ENCODE measurements at regions not wholly inside any gene's neighbourhood (a gene's known extent, or its start where the extent isn't known, plus 50 kb on each side); places are given as distances from the start of the nearest gene placed in this dataset.
"Not testable (repeated sequence)": the region's sequence is repeated elsewhere in the genome, so short reads cannot be mapped to it uniquely, and the experiment has no call there.

DNA sequence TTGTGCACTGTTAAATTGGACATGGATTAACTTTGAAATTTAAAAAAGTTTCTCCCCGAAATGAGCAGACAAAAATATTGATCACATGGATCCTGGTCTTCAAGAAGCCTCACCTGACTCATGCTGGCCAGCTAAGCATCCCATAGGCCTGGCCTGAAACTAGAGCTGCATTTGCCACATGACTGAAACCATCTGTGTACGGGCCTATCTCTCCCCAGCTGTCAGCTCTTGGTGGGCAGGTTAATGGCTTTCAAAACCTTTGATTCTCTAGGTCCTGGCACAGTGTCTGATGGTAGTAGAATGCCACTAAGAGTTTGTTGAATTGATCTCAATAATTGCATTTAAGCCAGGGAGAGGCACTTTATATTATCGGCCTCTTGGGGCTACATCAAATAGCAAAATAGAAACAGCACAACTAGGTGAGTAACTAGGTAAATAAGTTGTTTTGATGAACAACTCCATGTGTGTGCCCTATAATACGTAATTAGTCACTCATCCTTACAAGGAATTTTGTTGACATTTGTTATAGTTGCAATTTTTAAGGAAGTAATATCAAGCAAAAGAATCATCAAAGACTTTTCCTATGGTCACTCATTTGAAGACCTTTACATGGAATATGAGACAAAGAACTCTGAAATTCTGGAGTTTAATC, 251.1 kb downstream of the SP3 start:
- H3K4me1 ChIP-seq (ENCODE audit: control insufficient read depth, insufficient read depth, low read length) = no peaks in the 10 kb centered on the region
- H3K9me3 ChIP-seq (ENCODE audit: control insufficient read depth, insufficient read depth, low read length) = no peaks in the 10 kb centered on the region
- whole genome bisulfite sequencing (ENCODE audit: insufficient coverage) = 100% methylated on average over 1 of the region's 4 CpGs
- no peaks in the 10 kb centered on the region for H3K36me3 ChIP-seq (ENCODE audit: control insufficient read depth, insufficient read depth, low read length)
- no peaks in the 10 kb centered on the region for H3K27me3 ChIP-seq (ENCODE audit: control insufficient read depth, insufficient read depth, low read length)
- no peak overlapping the region for H3K4me3 ChIP-seq (ENCODE audit: low read depth, low read length)
- no peak overlapping the region for H3K27ac ChIP-seq (ENCODE audit: low read depth, low read length)
- DNase-seq (ENCODE audit: low read depth in 4 of 6, low spot score in 6 of 6) = no peak

DNA sequence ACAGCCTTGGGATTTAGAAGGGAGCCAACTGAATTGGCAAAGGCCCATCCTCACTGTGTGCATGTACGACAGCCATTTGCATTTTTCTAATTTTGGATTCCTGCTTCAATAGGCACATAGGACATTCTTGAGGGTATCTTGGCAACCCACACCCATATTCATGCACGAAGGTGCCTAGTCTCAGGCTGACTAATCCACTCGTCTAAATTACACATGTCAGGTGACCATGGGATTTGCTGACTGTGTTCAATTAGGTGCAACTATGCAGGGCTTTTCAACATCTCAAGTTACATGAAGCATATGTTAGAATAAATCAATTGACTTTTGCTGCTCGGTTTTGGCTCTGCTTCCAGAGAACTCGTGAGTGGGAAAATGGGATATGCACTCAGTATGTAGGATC, 249.7 kb downstream of the SP3 start:
- no peak overlapping the region for H3K4me3 ChIP-seq (ENCODE audit: low read depth, low read length)

DNA sequence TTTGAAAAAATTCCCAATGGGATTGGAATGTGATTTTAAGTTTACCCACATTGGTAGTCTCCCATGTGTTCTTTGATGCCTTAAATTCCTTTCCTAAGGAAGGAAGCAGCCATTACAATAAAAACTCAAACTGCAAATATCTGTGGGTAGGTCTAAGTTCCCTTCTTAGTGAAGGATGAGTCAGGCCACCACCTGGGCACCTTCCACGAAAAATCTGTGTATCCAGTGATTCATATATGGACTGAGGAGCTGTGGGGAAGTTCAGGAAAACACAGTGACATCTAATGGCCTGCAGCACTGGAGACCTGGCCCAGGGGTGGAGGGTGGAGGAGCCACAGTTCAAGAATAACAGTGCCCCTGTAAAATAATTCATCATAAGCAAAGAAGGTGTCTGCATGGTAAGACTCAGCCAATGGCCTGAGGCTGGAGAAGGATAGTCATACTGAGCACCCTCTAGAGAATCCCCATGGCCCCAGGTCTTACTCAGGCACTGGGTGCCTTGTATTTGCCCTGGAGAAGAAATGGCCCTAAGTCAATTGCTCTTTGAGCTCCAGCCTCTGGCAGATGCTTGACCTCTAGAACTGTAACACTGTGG, 248.6 kb downstream of the SP3 start:
- no peaks in the 10 kb centered on the region for H3K36me3 ChIP-seq (ENCODE audit: control insufficient read depth, insufficient read depth, low read length)

More for the DNA sequence above, 249.7 kb downstream of the SP3 start:
- Histone ChIP-seq H3K36me3 (ENCODE audit: control insufficient read depth, insufficient read depth, low read length) (no peaks in the 10 kb centered on the region), H3K27me3 (ENCODE audit: control insufficient read depth, insufficient read depth, low read length) (no peaks in the 10 kb centered on the region), H3K4me1 (ENCODE audit: control insufficient read depth, insufficient read depth, low read length) (no peaks in the 10 kb centered on the region), H3K9me3 (ENCODE audit: control insufficient read depth, insufficient read depth, low read length) (no peaks in the 10 kb centered on the region), H3K27ac (ENCODE audit: low read depth, low read length) (no peak overlapping the region)
- 28% methylated on average over 3 of the region's 5 CpGs for WGBS (ENCODE audit: insufficient coverage)
- DNase-seq (ENCODE audit: low read depth in 4 of 6, low spot score in 6 of 6) = peak in 2 of 6 donors; percentile 23 to 89

DNA sequence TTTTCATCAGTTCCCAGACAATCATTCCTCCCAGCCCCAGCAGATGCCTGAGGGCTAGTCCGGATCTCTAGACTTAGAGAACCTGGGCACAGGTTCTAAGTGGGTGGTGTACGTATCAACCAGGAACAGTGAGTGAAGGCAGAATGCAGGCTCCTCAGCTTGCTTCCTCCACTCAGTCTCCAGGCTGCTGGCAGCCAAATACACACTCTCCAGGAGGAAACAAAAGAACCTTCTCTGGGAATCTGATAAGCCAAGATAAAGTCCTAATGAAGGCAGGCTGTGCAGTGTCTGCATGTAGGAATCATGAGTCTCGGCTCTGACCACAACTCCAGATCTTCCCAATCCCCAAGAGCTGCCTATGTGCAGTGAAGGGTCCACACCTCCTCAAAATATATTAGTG, 245.7 kb downstream of the SP3 start:
- DNase-seq (ENCODE audit: low read depth in 4 of 6, low spot score in 6 of 6) = no peak
- Histone ChIP-seq H3K36me3 (ENCODE audit: control insufficient read depth, insufficient read depth, low read length) (no peaks in the 10 kb centered on the region), H3K9me3 (ENCODE audit: control insufficient read depth, insufficient read depth, low read length) (no peaks in the 10 kb centered on the region), H3K27me3 (ENCODE audit: control insufficient read depth, insufficient read depth, low read length) (no peaks in the 10 kb centered on the region), H3K4me3 (ENCODE audit: low read depth, low read length) (no peak overlapping the region), H3K27ac (ENCODE audit: low read depth, low read length) (no peak overlapping the region), H3K4me1 (ENCODE audit: control insufficient read depth, insufficient read depth, low read length) (no peaks in the 10 kb centered on the region)
- WGBS (ENCODE audit: insufficient coverage) = no CpG with 5 or more reads among the region's 3 CpGs

More for the DNA sequence above, 248.6 kb downstream of the SP3 start:
- no peaks in the 10 kb centered on the region for H3K9me3 ChIP-seq (ENCODE audit: control insufficient read depth, insufficient read depth, low read length)
- no peak overlapping the region for H3K27ac ChIP-seq (ENCODE audit: low read depth, low read length)
- no peak overlapping the region for H3K4me3 ChIP-seq (ENCODE audit: low read depth, low read length)
- DNase-seq (ENCODE audit: low read depth in 4 of 6, low spot score in 6 of 6) = no peak
- no peaks in the 10 kb centered on the region for H3K4me1 ChIP-seq (ENCODE audit: control insufficient read depth, insufficient read depth, low read length)
- no peaks in the 10 kb centered on the region for H3K27me3 ChIP-seq (ENCODE audit: control insufficient read depth, insufficient read depth, low read length)
- 100% methylated on average over 1 of the region's 1 CpG for WGBS (ENCODE audit: insufficient coverage)

DNA sequence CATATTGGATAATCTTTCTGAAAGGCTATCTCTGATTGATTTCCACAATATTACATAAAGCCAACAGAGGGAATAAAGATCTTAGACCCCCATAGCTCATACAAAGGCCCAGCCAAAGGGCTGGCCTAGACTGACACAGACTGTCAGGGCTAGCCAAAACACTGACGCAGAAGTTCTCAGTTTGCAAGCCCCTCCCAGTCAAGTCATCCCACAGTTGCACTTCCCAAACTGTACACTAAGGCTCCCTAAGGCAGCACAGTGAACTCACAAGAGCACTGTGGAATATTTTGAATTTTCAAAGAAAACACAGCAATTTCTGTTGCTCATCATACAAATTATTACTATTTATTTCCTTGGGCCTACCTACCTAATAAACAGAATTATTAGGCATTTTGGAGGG, 244.9 kb downstream of the SP3 start:
- Histone ChIP-seq H3K36me3 (ENCODE audit: control insufficient read depth, insufficient read depth, low read length) (no peaks in the 10 kb centered on the region), H3K9me3 (ENCODE audit: control insufficient read depth, insufficient read depth, low read length) (no peaks in the 10 kb centered on the region), H3K4me1 (ENCODE audit: control insufficient read depth, insufficient read depth, low read length) (no peaks in the 10 kb centered on the region), H3K4me3 (ENCODE audit: low read depth, low read length) (no peak overlapping the region), H3K27me3 (ENCODE audit: control insufficient read depth, insufficient read depth, low read length) (no peaks in the 10 kb centered on the region), H3K27ac (ENCODE audit: low read depth, low read length) (no peak overlapping the region)
- WGBS (ENCODE audit: insufficient coverage) = 67% methylated on average over 1 of the region's 1 CpG
- no peak for DNase-seq (ENCODE audit: low read depth in 4 of 6, low spot score in 6 of 6)

DNA sequence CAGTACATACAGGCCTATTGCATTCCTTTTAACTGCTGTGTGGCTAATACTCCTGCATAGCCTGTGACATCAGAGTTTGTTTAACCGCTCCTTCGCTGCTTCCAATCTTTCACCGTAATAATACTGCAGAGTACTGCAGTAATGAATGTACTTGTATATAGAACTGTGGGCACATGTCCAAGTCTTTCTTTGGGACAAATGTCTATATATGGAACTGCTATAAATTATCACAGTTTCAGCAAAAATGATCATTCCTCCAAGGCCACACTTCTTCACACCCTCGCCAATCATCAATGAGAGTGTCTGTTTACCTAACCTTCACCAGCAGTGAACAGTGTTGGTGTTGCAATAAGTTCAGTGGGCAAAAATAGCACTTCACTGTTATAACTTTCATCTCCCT, 230.4 kb downstream of the SP3 start:
- no peak for DNase-seq (ENCODE audit: low read depth in 4 of 6, low spot score in 6 of 6)
- no peak overlapping the region for H3K4me3 ChIP-seq (ENCODE audit: low read depth, low read length)
- H3K27ac ChIP-seq (ENCODE audit: low read depth, low read length) = no peak overlapping the region
- WGBS (ENCODE audit: insufficient coverage) = no CpG with 5 or more reads among the region's 4 CpGs
- no peaks in the 10 kb centered on the region for H3K36me3 ChIP-seq (ENCODE audit: control insufficient read depth, insufficient read depth, low read length)
- no peaks in the 10 kb centered on the region for H3K4me1 ChIP-seq (ENCODE audit: control insufficient read depth, insufficient read depth, low read length)
- H3K27me3 ChIP-seq (ENCODE audit: control insufficient read depth, insufficient read depth, low read length) = no peaks in the 10 kb centered on the region
- no peaks in the 10 kb centered on the region for H3K9me3 ChIP-seq (ENCODE audit: control insufficient read depth, insufficient read depth, low read length)

DNA sequence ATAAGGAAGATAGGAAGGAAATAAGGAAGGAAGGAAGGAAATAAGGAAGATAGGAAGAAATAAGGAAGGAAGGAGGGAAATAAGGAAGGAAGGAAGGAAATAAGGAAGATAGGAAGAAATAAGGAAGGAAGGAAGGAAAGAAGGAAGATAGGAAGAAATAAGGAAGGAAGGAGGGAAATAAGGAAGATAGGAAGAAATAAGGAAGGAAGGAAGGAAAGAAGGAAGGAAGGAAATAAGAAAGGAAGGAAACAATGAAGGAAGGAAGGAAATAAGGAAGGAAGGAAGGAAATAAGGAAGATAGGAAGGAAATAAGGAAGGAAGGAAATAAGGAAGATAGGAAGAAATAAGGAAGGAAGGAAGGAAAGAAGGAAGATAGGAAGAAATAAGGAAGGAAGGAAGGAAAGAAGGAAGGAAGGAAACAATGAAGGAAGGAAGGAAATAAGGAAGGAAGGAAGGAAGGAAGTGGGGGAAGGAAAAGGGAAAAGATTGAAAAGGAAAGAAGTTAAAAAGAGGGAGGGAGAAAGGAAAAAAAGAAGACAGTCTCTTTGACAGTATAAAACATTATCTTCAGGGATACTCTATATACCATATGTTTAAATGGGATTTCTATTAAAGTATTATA, 227.1 kb downstream of the SP3 start:
- not testable (repeated sequence) for DNase-seq (ENCODE audit: low read depth in 4 of 6, low spot score in 6 of 6); H3K27me3 ChIP-seq (ENCODE audit: control insufficient read depth, insufficient read depth, low read length); H3K27ac ChIP-seq (ENCODE audit: low read depth, low read length); H3K36me3 ChIP-seq (ENCODE audit: control insufficient read depth, insufficient read depth, low read length); H3K4me1 ChIP-seq (ENCODE audit: control insufficient read depth, insufficient read depth, low read length); H3K9me3 ChIP-seq (ENCODE audit: control insufficient read depth, insufficient read depth, low read length); H3K4me3 ChIP-seq (ENCODE audit: low read depth, low read length)

DNA sequence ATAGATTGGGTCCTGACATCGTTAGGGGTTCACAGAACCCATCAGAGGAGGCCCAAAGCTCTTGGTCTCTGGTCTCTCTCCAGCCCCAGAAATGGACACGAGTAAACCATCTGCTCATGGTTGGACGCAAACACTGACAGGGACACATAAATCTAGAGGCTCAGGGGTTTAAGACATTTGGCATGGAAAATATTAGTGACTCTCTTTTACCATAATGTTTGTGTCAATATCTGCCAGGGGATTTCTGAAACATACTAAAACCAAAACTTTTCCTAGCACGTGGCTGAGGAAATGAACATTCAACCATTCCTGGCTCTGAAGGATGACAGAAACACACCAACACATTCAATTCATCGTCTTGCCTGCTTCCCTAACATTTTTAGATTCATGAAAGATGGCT, 226.2 kb downstream of the SP3 start:
- Histone ChIP-seq H3K27me3 (ENCODE audit: control insufficient read depth, insufficient read depth, low read length) (no peaks in the 10 kb centered on the region), H3K4me1 (ENCODE audit: control insufficient read depth, insufficient read depth, low read length) (no peaks in the 10 kb centered on the region), H3K9me3 (ENCODE audit: control insufficient read depth, insufficient read depth, low read length) (no peaks in the 10 kb centered on the region), H3K4me3 (ENCODE audit: low read depth, low read length) (no peak overlapping the region), H3K27ac (ENCODE audit: low read depth, low read length) (no peak overlapping the region), H3K36me3 (ENCODE audit: control insufficient read depth, insufficient read depth, low read length) (no peaks in the 10 kb centered on the region)
- DNase-seq (ENCODE audit: low read depth in 4 of 6, low spot score in 6 of 6) = no peak
- WGBS (ENCODE audit: insufficient coverage) = 82% methylated on average over 3 of the region's 5 CpGs

DNA sequence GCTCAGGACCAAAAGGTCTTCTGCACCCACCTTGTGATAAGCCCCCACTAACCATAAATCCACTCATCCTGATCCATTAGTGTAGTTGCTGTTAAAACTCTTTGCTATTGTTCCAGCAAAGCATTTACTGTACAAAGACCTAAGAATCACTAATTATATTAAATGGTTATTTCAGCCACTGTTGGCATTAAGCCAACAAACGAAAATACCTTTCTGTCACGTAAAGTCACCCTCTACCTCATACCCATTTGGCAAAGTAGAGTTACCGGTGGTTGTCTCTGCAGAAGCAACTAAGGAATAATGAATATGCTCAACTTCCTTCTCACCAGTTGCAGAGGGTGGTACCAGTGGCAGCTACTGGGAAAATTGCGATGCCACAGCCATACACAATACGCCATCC, 224.5 kb downstream of the SP3 start:
- Histone ChIP-seq H3K4me1 (ENCODE audit: control insufficient read depth, insufficient read depth, low read length) (no peaks in the 10 kb centered on the region), H3K27me3 (ENCODE audit: control insufficient read depth, insufficient read depth, low read length) (no peaks in the 10 kb centered on the region), H3K27ac (ENCODE audit: low read depth, low read length) (no peak overlapping the region), H3K36me3 (ENCODE audit: control insufficient read depth, insufficient read depth, low read length) (no peaks in the 10 kb centered on the region), H3K9me3 (ENCODE audit: control insufficient read depth, insufficient read depth, low read length) (no peaks in the 10 kb centered on the region), H3K4me3 (ENCODE audit: low read depth, low read length) (no peak overlapping the region)
- no CpG with 5 or more reads among the region's 5 CpGs for WGBS (ENCODE audit: insufficient coverage)
- no peak for DNase-seq (ENCODE audit: low read depth in 4 of 6, low spot score in 6 of 6)

DNA sequence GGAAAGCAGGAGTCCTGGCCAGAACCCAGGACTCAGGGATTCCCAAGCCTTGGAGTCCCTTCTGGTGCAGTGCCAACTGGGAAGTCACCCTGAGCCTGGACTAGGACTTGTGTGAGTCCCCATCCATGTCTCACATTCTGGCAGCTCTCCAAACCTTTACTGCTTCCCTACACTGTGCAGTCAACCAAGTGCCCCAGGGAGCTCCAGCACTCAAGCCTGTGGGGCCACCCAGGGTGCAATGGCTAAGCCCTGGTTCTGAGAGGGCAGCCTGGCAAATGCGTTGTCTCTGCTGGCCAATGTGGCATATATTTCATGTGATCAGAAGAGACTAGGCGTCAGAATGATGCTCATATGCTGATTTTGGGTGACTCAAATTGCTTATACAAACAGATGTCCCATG, 223.4 kb downstream of the SP3 start:
- Histone ChIP-seq H3K36me3 (ENCODE audit: control insufficient read depth, insufficient read depth, low read length) (no peaks in the 10 kb centered on the region), H3K27ac (ENCODE audit: low read depth, low read length) (no peak overlapping the region), H3K4me3 (ENCODE audit: low read depth, low read length) (no peak overlapping the region), H3K9me3 (ENCODE audit: control insufficient read depth, insufficient read depth, low read length) (no peaks in the 10 kb centered on the region), H3K27me3 (ENCODE audit: control insufficient read depth, insufficient read depth, low read length) (no peaks in the 10 kb centered on the region), H3K4me1 (ENCODE audit: control insufficient read depth, insufficient read depth, low read length) (peaks cover 3% of the 10 kb centered on the region)
- 100% methylated on average over 2 of the region's 2 CpGs for WGBS (ENCODE audit: insufficient coverage)
- DNase-seq (ENCODE audit: low read depth in 4 of 6, low spot score in 6 of 6) = peak in 2 of 6 donors; percentile 15 to 30

Measured in spinal cord (tissue), 9 donors.